ENCODE measurements at regions not wholly inside any gene's neighbourhood (a gene's known extent, or its start where the extent isn't known, plus 50 kb on each side); places are given as distances from the start of the nearest gene placed in this dataset.

GRCh38 chr18:5596585-5596984, 52.8 kb upstream of the EPB41L3 start:
- Histone ChIP-seq H3K4me3 (no peak overlapping the region), H3K9me3 (no peaks in the 10 kb centered on the region), H3K27ac (no peak overlapping the region), H3K36me3 (no peaks in the 10 kb centered on the region), H3K27me3 (no peaks in the 10 kb centered on the region), H3K4me1 (peaks cover 0 to 11% (median 3%) of the 10 kb centered on the region in 4 donors)
- no peak for TF ChIP-seq POLR2A (IDR thresholded peaks at IDR 0.05)
- no peak for TF ChIP-seq POLR2AphosphoS5 (IDR thresholded peaks at IDR 0.05)
- TF ChIP-seq CTCF (IDR thresholded peaks at IDR 0.05), result no peak
- no peak for TF ChIP-seq EP300 (IDR thresholded peaks at IDR 0.05; ENCODE audit: low read depth)
- 60 to 89% methylated on average over 2 of the region's 2 CpGs for WGBS, 2 donors (ENCODE audit: low coverage in 1 of 2)
- in situ Hi-C loops (cut with MboI; ENCODE audit: low pct_ligation_motif_present in 1 of 4, low pct_unique_long_range_greater_than_20kb in 1 of 4, low sequenced_read_pairs in 3 of 4) (no loop called here), intact Hi-C loops (cut with DNase I; ENCODE audit: low total_unique reads) (no loop called here)
- no peak for DNase-seq

Measured in transverse colon (tissue), 4 donors.